Smooth muscle cell (in vitro differentiated cells): ENCODE measurements at regions not wholly inside any gene's neighbourhood (a gene's known extent, or its start where the extent isn't known, plus 50 kb on each side); places are given as distances from the start of the nearest gene placed in this dataset.

ENCODE experiments used
- DNase-seq: peaks from one replicate; lab custom pipeline; 2025; ENCODE audit not compliant: unreplicated experiment; lab: John Stamatoyannopoulos, UW
- H2AFZ ChIP-seq: fragments of 200-600 bp; sonication (generic); 2 replicates; pipeline ENCODE4 v1.6.0; 2016; ENCODE audit warnings: antibody characterized with exemption, low read depth, mild to moderate bottlenecking
- H3F3A ChIP-seq: fragments of 200-600 bp; sonication (generic); 2 replicates; pipeline ENCODE4 v1.6.0; 2017; ENCODE audit warnings: antibody characterized with exemption, low read depth
- H3K27ac ChIP-seq: fragments of 200-600 bp; sonication (generic); 2 replicates; pipeline ENCODE4 v1.5.1; 2016; ENCODE audit warnings: low read depth, mild to moderate bottlenecking
- H3K27me3 ChIP-seq: fragments of 200-600 bp; sonication (generic); 2 replicates; pipeline ENCODE4 v1.6.1; 2016; ENCODE audit warnings: low read depth, mild to moderate bottlenecking
- H3K36me3 ChIP-seq: fragments of 200-600 bp; sonication (generic); 2 replicates; pipeline ENCODE4 v1.5.1; 2016; ENCODE audit warnings: low read depth
- H3K4me1 ChIP-seq: fragments of 200-600 bp; sonication (generic); 2 replicates; pipeline ENCODE4 v1.5.1; 2016; ENCODE audit warnings: low read depth
- H3K4me2 ChIP-seq: fragments of 200-600 bp; sonication (generic); 2 replicates; pipeline ENCODE4 v1.6.0; 2016; ENCODE audit warnings: mild to moderate bottlenecking
- H3K4me3 ChIP-seq: fragments of 200-600 bp; sonication (generic); 2 replicates; pipeline ENCODE4 v1.5.1; 2016; ENCODE audit warnings: mild to moderate bottlenecking
- H3K79me2 ChIP-seq: fragments of 200-600 bp; sonication (generic); 2 replicates; pipeline ENCODE4 v1.6.0; 2016; ENCODE audit warnings: low read depth, mild to moderate bottlenecking
- H3K9ac ChIP-seq: fragments of 200-600 bp; sonication (generic); 2 replicates; pipeline ENCODE4 v1.6.0; 2016; ENCODE audit warnings: low read depth
- H3K9me3 ChIP-seq: fragments of 200-600 bp; sonication (generic); replicated peaks from 2 replicates; pipeline ENCODE4 v1.5.1; 2016; ENCODE audit warnings: low read depth
- H4K20me1 ChIP-seq: fragments of 200-600 bp; sonication (generic); 2 replicates; pipeline ENCODE4 v1.6.0; 2016; ENCODE audit warnings: low read depth
- CTCF ChIP-seq: fragments of 200-600 bp; sonication (generic); IDR thresholded peaks from 2 replicates; pipeline ENCODE4 v1.5.1; 2017; ENCODE audit warnings: borderline replicate concordance, mild to moderate bottlenecking, antibody characterized with exemption; ENCODE audit not compliant: insufficient read depth, poor library complexity, severe bottlenecking
- WGBS: methylation state at CpG from one replicate; pipeline ENCODE4 v1.1.7; 2016; ENCODE audit warnings: low lambda C conversion rate; 5-methylcytosine and 5-hydroxymethylcytosine counted together

DNA sequence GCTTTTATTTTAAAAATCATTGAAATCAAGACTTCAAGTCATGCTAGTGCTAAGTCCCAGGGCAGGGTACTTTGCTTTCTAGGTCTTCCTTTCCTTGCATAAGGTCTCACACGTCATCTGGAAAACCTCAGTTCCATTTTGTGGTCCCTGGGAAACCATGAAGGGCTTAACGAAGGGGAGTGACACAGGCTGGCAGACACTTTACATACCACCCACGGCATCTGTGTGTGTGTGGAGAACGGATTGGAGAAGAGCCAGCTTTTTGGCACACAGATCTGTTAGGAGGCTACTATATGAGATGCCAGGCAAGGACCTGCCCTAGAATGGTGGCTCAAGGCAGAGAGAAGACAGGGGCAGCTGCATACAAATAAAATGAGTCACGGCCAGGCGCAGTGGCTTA, 107.5 kb upstream of the NSMCE3 start:
- H3K4me2 ChIP-seq: no peak overlapping the region
- no peaks in the 10 kb centered on the region for H3K27me3 ChIP-seq
- no peak overlapping the region for H3K9ac ChIP-seq
- no peaks in the 10 kb centered on the region for H3F3A ChIP-seq
- peaks cover 17% of the 10 kb centered on the region for H3K4me1 ChIP-seq
- H3K79me2 ChIP-seq: no peaks in the 10 kb centered on the region
- H2AFZ ChIP-seq: no peak overlapping the region
- no peaks in the 10 kb centered on the region for H3K36me3 ChIP-seq
- no peak overlapping the region for H3K4me3 ChIP-seq
- no peaks in the 10 kb centered on the region for H4K20me1 ChIP-seq
- no peaks in the 10 kb centered on the region for H3K9me3 ChIP-seq
- no peak overlapping the region for H3K27ac ChIP-seq
- DNase-seq: no peak
- no peak for TF ChIP-seq CTCF
- WGBS: 52% methylated on average over 6 of the region's 6 CpGs

GRCh38 chr15:29376590-29376989, 107.0 kb upstream of the NSMCE3 start:
- no peak overlapping the region for H3K27ac ChIP-seq
- no peaks in the 10 kb centered on the region for H3K27me3 ChIP-seq
- H3K4me1 ChIP-seq: peaks cover 17% of the 10 kb centered on the region
- H3K79me2 ChIP-seq: no peaks in the 10 kb centered on the region
- no peak overlapping the region for H3K4me2 ChIP-seq
- no peaks in the 10 kb centered on the region for H3K36me3 ChIP-seq
- TF ChIP-seq CTCF: no peak
- H3F3A ChIP-seq: no peaks in the 10 kb centered on the region
- WGBS: 82% methylated on average over 9 of the region's 9 CpGs
- no peak overlapping the region for H3K9ac ChIP-seq
- no peaks in the 10 kb centered on the region for H4K20me1 ChIP-seq
- H3K9me3 ChIP-seq: no peaks in the 10 kb centered on the region
- DNase-seq: no peak
- no peak overlapping the region for H2AFZ ChIP-seq
- no peak overlapping the region for H3K4me3 ChIP-seq

- Histone ChIP-seq H2AFZ (no peak overlapping the region), H4K20me1 (no peaks in the 10 kb centered on the region), H3K4me3 (no peak overlapping the region), H3K79me2 (no peaks in the 10 kb centered on the region), H3K27ac (no peak overlapping the region), H3K4me2 (no peak overlapping the region), H3K36me3 (no peaks in the 10 kb centered on the region), H3K9ac (no peak overlapping the region), H3K9me3 (peaks cover 7% of the 10 kb centered on the region), H3K4me1 (no peaks in the 10 kb centered on the region), H3F3A (no peaks in the 10 kb centered on the region), H3K27me3 (no peaks in the 10 kb centered on the region)
- 100% methylated on average over 3 of the region's 3 CpGs for WGBS
- no peak for DNase-seq
- TF ChIP-seq CTCF: no peak
These were observed 99.6 kb upstream of the NSMCE3 start for GRCh38 chr15:29369261-29369660.

GRCh38 chr15:29364426-29365078, 94.9 kb upstream of the NSMCE3 start:
- Histone ChIP-seq H3K79me2 (no peaks in the 10 kb centered on the region), H3K4me1 (no peaks in the 10 kb centered on the region), H3F3A (no peaks in the 10 kb centered on the region), H3K9me3 (peaks cover 6% of the 10 kb centered on the region), H3K27ac (no peak overlapping the region), H3K4me2 (peak overlapping the region; percentile 21), H3K4me3 (no peak overlapping the region), H3K36me3 (no peaks in the 10 kb centered on the region), H3K27me3 (no peaks in the 10 kb centered on the region), H4K20me1 (no peaks in the 10 kb centered on the region), H2AFZ (no peak overlapping the region), H3K9ac (no peak overlapping the region)
- peak; percentile 26 for TF ChIP-seq CTCF
- no peak for DNase-seq
- 27% methylated on average over 8 of the region's 8 CpGs for WGBS
